Epithelial cell of esophagus (primary cell): ENCODE measurements at regions not wholly inside any gene's neighbourhood (a gene's known extent, or its start where the extent isn't known, plus 50 kb on each side); places are given as distances from the start of the nearest gene placed in this dataset.

ENCODE experiments used
- DNase-seq: peaks from one replicate; pipeline ENCODE4 v3.0.0; 2010; ENCODE audit warnings: low read depth
- H3K4me3 ChIP-seq: 2 replicates; pipeline ENCODE4 v1.5.1; 2011; ENCODE audit warnings: mild to moderate bottlenecking, low read length, control low read depth
- TF ChIP-seq, protein P1 (sequence below): IDR thresholded peaks from 2 replicates; pipeline ENCODE4 v1.5.1; 2011; ENCODE audit warnings: low read depth, mild to moderate bottlenecking, low read length, control low read depth, inconsistent platforms; ENCODE audit not compliant: insufficient read depth; ENCODE audit errors: missing control alignments

DNA sequence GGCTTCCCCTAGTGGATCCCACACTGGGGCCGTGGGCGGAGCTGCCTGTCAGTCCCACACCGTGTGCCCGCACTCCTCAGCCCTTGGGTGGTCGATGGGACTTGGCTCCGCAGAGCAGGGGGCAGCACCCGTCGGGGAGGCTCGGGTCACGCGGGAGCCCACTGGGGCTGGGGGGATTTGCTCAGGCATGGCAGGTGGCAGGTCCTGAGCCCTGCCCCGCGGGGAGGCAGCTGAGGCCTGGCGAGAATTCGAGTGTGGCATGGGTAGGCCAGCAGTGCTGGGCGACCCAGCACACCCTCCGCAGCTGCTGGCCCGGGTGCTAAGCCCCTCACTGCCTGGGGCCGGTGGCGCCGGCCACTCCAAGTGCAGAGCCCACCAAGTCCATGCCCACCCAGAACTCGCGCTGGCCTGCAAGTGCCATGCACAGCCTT, 481.7 kb upstream of the PRR20A start:
- no peak overlapping the region for H3K4me3 ChIP-seq
- TF ChIP-seq, protein P1, sequence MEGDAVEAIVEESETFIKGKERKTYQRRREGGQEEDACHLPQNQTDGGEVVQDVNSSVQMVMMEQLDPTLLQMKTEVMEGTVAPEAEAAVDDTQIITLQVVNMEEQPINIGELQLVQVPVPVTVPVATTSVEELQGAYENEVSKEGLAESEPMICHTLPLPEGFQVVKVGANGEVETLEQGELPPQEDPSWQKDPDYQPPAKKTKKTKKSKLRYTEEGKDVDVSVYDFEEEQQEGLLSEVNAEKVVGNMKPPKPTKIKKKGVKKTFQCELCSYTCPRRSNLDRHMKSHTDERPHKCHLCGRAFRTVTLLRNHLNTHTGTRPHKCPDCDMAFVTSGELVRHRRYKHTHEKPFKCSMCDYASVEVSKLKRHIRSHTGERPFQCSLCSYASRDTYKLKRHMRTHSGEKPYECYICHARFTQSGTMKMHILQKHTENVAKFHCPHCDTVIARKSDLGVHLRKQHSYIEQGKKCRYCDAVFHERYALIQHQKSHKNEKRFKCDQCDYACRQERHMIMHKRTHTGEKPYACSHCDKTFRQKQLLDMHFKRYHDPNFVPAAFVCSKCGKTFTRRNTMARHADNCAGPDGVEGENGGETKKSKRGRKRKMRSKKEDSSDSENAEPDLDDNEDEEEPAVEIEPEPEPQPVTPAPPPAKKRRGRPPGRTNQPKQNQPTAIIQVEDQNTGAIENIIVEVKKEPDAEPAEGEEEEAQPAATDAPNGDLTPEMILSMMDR, result no peak
- DNase-seq, result no peak

DNA sequence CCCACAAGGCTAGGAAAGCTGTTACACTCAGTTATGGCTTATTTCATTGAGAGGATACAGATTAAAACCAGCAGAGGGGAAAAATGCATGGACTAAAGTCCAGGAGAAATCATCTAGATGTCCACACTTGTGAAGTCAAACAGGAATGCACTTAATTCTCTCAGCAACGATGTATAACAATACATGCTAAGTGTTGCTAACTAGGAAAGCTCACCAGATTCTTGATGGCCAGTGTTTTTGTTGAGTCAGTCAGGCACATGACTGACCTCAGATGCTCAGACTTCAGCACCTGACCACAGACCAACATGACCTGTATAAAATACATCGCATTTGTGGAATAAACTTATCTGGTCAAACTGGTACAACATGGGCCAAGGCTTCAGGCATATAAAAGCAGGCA, 470.2 kb upstream of the PRR20A start:
- TF ChIP-seq, protein P1, result no peak
- no peak for DNase-seq
- H3K4me3 ChIP-seq, result no peak overlapping the region

DNA sequence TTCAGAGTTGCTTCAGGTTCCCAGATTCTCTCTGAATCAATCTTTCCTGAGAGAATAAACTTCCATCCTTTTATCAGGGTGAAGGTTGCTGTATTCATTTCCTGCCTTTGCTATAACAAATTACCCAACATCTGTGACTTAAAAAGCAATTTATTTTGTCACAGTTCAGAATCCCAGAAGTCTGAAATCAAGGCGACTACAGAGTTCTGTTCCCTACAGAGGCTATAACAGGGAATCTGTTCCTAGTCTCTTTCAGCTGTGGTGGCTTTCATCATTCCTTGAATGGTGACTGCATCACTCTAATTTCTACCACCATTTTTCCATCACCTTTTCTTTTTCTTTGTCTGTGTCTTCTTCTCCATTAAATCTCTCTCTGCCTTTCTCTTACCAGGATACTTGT, 459.3 kb upstream of the PRR20A start:
- H3K4me3 ChIP-seq, result no peak overlapping the region

DNA sequence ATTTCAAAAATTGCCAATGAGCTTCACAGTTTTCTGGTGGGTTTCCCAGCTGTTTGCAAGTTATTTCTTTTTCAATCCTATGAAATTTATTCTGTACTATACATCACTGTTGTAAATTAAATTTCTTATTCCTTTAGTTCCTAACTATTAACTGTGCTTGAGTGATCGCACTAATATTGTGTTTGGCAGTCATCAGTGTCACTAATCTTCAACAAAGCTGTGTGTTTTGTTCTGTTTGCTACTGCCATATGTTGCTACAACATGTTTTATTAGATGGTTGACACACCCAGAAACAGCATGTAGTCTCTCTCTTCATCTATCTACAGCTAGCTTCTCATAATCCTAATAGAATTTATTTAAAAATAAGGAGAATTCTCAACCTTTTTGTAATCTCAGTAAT, 453.6 kb upstream of the PRR20A start:
- no peak overlapping the region for H3K4me3 ChIP-seq
- DNase-seq, result no peak
- TF ChIP-seq, protein P1, result no peak

More for the DNA sequence above, 459.3 kb upstream of the PRR20A start:
- DNase-seq, result no peak
- TF ChIP-seq, protein P1, result no peak

DNA sequence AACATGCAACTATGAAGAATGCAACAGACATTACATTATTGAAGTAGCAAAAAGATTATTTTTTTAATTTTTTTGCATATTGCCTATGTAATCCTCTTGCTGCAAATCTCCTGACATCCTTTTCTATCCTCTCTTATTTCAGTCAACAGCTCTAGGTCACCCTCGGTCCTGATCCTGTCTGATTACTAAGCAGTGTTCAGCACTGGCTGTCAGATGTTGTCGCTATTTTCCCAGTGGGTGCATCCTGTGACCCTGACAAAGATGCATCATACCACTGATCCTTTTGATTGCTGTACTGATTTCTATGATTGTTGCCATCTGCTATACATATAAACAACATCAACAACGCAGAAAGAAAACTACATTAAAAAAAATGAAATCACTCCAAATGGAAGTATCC, 443.7 kb upstream of the PRR20A start:
- DNase-seq, result no peak
- TF ChIP-seq, protein P1, result no peak
- no peak overlapping the region for H3K4me3 ChIP-seq

DNA sequence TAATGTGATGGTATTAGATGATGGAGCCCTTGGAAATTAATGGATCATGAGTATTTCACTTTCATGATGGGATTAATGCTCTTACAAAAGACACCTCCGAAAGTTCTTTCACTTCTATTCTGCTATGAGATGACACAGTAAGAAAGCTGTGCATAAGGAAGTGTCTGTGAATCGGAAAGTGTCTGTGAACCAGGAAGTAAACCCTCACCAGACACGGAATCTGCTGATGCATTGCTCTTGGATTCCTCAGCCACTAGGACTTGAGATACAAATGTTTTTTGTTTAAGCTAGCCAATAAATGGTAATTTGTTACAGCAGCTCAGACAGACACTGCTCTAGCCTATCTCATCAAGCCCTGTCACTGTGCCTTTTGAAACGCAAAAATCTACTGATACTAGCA, 440.4 kb upstream of the PRR20A start:
- no peak overlapping the region for H3K4me3 ChIP-seq
- no peak for DNase-seq
- TF ChIP-seq, protein P1, result no peak

DNA sequence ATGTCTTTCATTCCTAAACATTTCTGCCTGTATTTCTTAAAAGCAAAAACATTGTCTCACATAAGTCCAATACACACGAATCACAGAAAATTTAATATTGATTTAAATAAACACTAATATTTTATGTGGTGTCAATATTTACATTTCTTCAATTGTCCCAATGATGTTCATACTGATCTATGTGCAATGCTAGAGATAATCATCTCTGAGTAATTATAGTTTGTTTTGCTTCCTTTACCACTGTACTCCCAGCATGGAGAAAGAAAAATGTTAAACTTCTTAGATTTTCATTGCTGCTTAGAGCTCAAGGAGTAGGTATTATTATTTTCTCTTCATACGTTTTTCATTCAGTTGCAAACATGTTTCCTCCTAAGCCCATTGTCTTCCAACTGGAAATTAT, 434.2 kb upstream of the PRR20A start:
- no peak for DNase-seq
- no peak overlapping the region for H3K4me3 ChIP-seq
- TF ChIP-seq, protein P1, result no peak
